Tibial nerve (tissue), 4 donors: ENCODE measurements at regions not wholly inside any gene's neighbourhood (a gene's known extent, or its start where the extent isn't known, plus 50 kb on each side); places are given as distances from the start of the nearest gene placed in this dataset.

ENCODE experiments used
- EP300 ChIP-seq, 2 donors: sonication (generic); formaldehyde crosslinking; IDR thresholded peaks; one replicate each; pipeline ENCODE4 v1.6.1; 2017; ENCODE audit warnings: antibody characterized with exemption in 2 of 2, mild to moderate bottlenecking in 1 of 2
- TF ChIP-seq, protein P1 (sequence below), 5 experiments: fragments of 200-600 bp in 3 of 5; fragments of 450-650 bp in 2 of 5; sonication (generic) in 3 of 5; IDR thresholded peaks; one replicate each; pipeline ENCODE4 v1.5.1; 2016 to 2019; ENCODE audit warnings: antibody characterized with exemption in 5 of 5, mild to moderate bottlenecking in 3 of 5, moderate library complexity in 2 of 5

- TF ChIP-seq, protein P1, sequence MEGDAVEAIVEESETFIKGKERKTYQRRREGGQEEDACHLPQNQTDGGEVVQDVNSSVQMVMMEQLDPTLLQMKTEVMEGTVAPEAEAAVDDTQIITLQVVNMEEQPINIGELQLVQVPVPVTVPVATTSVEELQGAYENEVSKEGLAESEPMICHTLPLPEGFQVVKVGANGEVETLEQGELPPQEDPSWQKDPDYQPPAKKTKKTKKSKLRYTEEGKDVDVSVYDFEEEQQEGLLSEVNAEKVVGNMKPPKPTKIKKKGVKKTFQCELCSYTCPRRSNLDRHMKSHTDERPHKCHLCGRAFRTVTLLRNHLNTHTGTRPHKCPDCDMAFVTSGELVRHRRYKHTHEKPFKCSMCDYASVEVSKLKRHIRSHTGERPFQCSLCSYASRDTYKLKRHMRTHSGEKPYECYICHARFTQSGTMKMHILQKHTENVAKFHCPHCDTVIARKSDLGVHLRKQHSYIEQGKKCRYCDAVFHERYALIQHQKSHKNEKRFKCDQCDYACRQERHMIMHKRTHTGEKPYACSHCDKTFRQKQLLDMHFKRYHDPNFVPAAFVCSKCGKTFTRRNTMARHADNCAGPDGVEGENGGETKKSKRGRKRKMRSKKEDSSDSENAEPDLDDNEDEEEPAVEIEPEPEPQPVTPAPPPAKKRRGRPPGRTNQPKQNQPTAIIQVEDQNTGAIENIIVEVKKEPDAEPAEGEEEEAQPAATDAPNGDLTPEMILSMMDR (IDR thresholded peaks at IDR 0.05) = no peak
- TF ChIP-seq EP300 (IDR thresholded peaks at IDR 0.05) = no peak
Measured at GRCh38 chr14:54221971-54222370, 174.8 kb upstream of the CDKN3 start.
